Ishikawa (cell line): ENCODE measurements at regions not wholly inside any gene's neighbourhood (a gene's known extent, or its start where the extent isn't known, plus 50 kb on each side); places are given as distances from the start of the nearest gene placed in this dataset.
A peak's percentile ranks its signal among the peaks of the same experiment; 100 is the strongest.

ENCODE experiments used
- CEBPB ChIP-seq: IDR thresholded peaks from 2 replicates; pipeline ENCODE4 v1.6.1; 2012
- CREB1 ChIP-seq: IDR thresholded peaks from 2 replicates; pipeline ENCODE4 v1.6.1; 2012; ENCODE audit warnings: low read depth
- EGR1 ChIP-seq: IDR thresholded peaks from 2 replicates; pipeline ENCODE4 v1.6.1; 2012
- EP300 ChIP-seq: IDR thresholded peaks from 2 replicates; pipeline ENCODE4 v1.6.1; 2012; ENCODE audit warnings: borderline replicate concordance
- FOXM1 ChIP-seq: IDR thresholded peaks from 2 replicates; pipeline ENCODE4 v1.6.1; 2012; ENCODE audit warnings: low read depth, borderline replicate concordance
- MAX ChIP-seq: IDR thresholded peaks from 2 replicates; pipeline ENCODE4 v1.6.1; 2012
- NFIC ChIP-seq: IDR thresholded peaks from 2 replicates; pipeline ENCODE4 v1.6.1; 2012
- RAD21 ChIP-seq: IDR thresholded peaks from 2 replicates; pipeline ENCODE4 v1.6.1; 2012; ENCODE audit warnings: low read depth
- TAF1 ChIP-seq: IDR thresholded peaks from 2 replicates; pipeline ENCODE4 v1.6.1; 2012; ENCODE audit warnings: low read depth, mild to moderate bottlenecking
- TCF12 ChIP-seq: IDR thresholded peaks from 2 replicates; pipeline ENCODE4 v1.6.1; 2012; ENCODE audit warnings: low read depth
- TEAD4 ChIP-seq: IDR thresholded peaks from 2 replicates; pipeline ENCODE4 v1.6.1; 2012
- USF1 ChIP-seq: IDR thresholded peaks from 2 replicates; pipeline ENCODE4 v1.6.1; 2012
- YY1 ChIP-seq: IDR thresholded peaks from 2 replicates; pipeline ENCODE4 v1.6.1; 2012; ENCODE audit warnings: low read depth
- ZBTB7A ChIP-seq: IDR thresholded peaks from 2 replicates; pipeline ENCODE4 v1.6.1; 2012; ENCODE audit warnings: low read depth
- TF ChIP-seq, protein P1 (sequence below): IDR thresholded peaks from 2 replicates; pipeline ENCODE4 v1.6.1; 2012; ENCODE audit warnings: low read depth, mild to moderate bottlenecking

- peak; percentile 76; the same call in 1 of the 2 replicates for TF ChIP-seq CEBPB
- TF ChIP-seq TEAD4, result peak; percentile 94
- peak; percentile 47 for TF ChIP-seq USF1
- peak; percentile 99 for TF ChIP-seq TCF12
- TF ChIP-seq RAD21, result peak; percentile 31; the same call in 1 of the 2 replicates
- TF ChIP-seq FOXM1, result peak; percentile 96
- no peak for TF ChIP-seq CREB1
- TF ChIP-seq, protein P1, sequence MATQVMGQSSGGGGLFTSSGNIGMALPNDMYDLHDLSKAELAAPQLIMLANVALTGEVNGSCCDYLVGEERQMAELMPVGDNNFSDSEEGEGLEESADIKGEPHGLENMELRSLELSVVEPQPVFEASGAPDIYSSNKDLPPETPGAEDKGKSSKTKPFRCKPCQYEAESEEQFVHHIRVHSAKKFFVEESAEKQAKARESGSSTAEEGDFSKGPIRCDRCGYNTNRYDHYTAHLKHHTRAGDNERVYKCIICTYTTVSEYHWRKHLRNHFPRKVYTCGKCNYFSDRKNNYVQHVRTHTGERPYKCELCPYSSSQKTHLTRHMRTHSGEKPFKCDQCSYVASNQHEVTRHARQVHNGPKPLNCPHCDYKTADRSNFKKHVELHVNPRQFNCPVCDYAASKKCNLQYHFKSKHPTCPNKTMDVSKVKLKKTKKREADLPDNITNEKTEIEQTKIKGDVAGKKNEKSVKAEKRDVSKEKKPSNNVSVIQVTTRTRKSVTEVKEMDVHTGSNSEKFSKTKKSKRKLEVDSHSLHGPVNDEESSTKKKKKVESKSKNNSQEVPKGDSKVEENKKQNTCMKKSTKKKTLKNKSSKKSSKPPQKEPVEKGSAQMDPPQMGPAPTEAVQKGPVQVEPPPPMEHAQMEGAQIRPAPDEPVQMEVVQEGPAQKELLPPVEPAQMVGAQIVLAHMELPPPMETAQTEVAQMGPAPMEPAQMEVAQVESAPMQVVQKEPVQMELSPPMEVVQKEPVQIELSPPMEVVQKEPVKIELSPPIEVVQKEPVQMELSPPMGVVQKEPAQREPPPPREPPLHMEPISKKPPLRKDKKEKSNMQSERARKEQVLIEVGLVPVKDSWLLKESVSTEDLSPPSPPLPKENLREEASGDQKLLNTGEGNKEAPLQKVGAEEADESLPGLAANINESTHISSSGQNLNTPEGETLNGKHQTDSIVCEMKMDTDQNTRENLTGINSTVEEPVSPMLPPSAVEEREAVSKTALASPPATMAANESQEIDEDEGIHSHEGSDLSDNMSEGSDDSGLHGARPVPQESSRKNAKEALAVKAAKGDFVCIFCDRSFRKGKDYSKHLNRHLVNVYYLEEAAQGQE, result no peak
- peak; percentile 96 for TF ChIP-seq ZBTB7A
- peak; percentile 99 for TF ChIP-seq EP300
- TF ChIP-seq TAF1, result peak; percentile 68
- peak; percentile 87 for TF ChIP-seq MAX
- TF ChIP-seq EGR1, result peak; percentile 100
- TF ChIP-seq YY1, result peak; percentile 81
- peak; percentile 98 for TF ChIP-seq NFIC
These were observed 59.8 kb upstream of the CHST15 start for GRCh38 chr10:124153023-124153826.

- peak; percentile 84 for TF ChIP-seq EP300
- 0 out of 2 replicates have a peak, but pooled peaks have one; percentile 43 for TF ChIP-seq YY1
- TF ChIP-seq, protein P1, result no peak
- TF ChIP-seq CEBPB, result no peak
- TF ChIP-seq USF1, result no peak
- TF ChIP-seq CREB1, result no peak
- peak; percentile 88 for TF ChIP-seq TCF12
- TF ChIP-seq EGR1, result no peak
- peak; percentile 67 for TF ChIP-seq TEAD4
- TF ChIP-seq MAX, result no peak
- TF ChIP-seq NFIC, result peak; percentile 68
- peak; percentile 76 for TF ChIP-seq ZBTB7A
- TF ChIP-seq FOXM1, result no peak
- TF ChIP-seq RAD21, result peak; percentile 29; the same call in 1 of the 2 replicates
- TF ChIP-seq TAF1, result no peak; the same call in 1 of the 2 replicates
These were observed 59.0 kb upstream of the CHST15 start for GRCh38 chr10:124152139-124153022.

GRCh38 chr10:124151466-124152095 is 58.2 kb upstream of the CHST15 start:
- TF ChIP-seq, protein P1, result no peak
- TF ChIP-seq ZBTB7A, result no peak
- TF ChIP-seq USF1, result no peak
- no peak for TF ChIP-seq EP300
- no peak for TF ChIP-seq NFIC
- no peak for TF ChIP-seq YY1
- no peak for TF ChIP-seq TAF1
- no peak for TF ChIP-seq FOXM1
- no peak for TF ChIP-seq TEAD4
- no peak for TF ChIP-seq TCF12
- no peak for TF ChIP-seq CREB1
- no peak for TF ChIP-seq MAX
- TF ChIP-seq EGR1, result no peak
- TF ChIP-seq CEBPB, result no peak
- no peak for TF ChIP-seq RAD21
